OCI-LY7 (cell line): ENCODE measurements at regions not wholly inside any gene's neighbourhood (a gene's known extent, or its start where the extent isn't known, plus 50 kb on each side); places are given as distances from the start of the nearest gene placed in this dataset.

Experiments
- BruUV-seq: library from RNA; stranded (reverse); fragments of 400-500 nt; replicated peaks from 2 replicates; lab custom pipeline; 2021; lab: Mats Ljungman, UMichigan
- CTCF ChIA-PET: fragments of 300-600 bp; sonication (Branson Sonifier 250); formaldehyde crosslinking; loops from one replicate; lab custom pipeline; 2022; ENCODE audit warnings: antibody characterized with exemption; ENCODE audit not compliant: unreplicated experiment; lab: Charles Lee
- POLR2A ChIA-PET: fragments of 300-600 bp; sonication (Branson Sonifier 250); formaldehyde crosslinking; loops from one replicate; lab custom pipeline; 2022; ENCODE audit warnings: antibody characterized with exemption; lab: Charles Lee
- DNase-seq: peaks from one replicate; pipeline ENCODE4 v3.0.0-alpha.2; 2015; ENCODE audit warnings: low spot score
- H2AFZ ChIP-seq: fragments of 200-600 bp; sonication (generic), shearing (Covaris generic); 2 replicates; pipeline ENCODE4 v1.6.1; 2014; ENCODE audit warnings: mild to moderate bottlenecking, antibody characterized with exemption, low read length, moderate library complexity
- H3K27ac ChIP-seq: fragments of 200-600 bp; sonication (generic); 2 replicates; pipeline ENCODE4 v1.5.1; 2014; ENCODE audit warnings: mixed run types, low read depth, mild to moderate bottlenecking, moderate library complexity, low read length, inconsistent platforms; ENCODE audit not compliant: poor library complexity, severe bottlenecking
- H3K36me3 ChIP-seq: fragments of 200-600 bp; sonication (generic); 2 replicates; pipeline ENCODE4 v1.6.1; 2014; ENCODE audit warnings: mild to moderate bottlenecking, antibody characterized with exemption, low read length, moderate library complexity, mixed read lengths; ENCODE audit not compliant: insufficient read depth
- H3K4me1 ChIP-seq: fragments of 200-600 bp; sonication (generic); 2 replicates; pipeline ENCODE4 v1.5.1; 2014; ENCODE audit warnings: mild to moderate bottlenecking, low read length; ENCODE audit not compliant: insufficient read depth, poor library complexity, severe bottlenecking
- H3K4me2 ChIP-seq: fragments of 200-600 bp; sonication (generic); 2 replicates; pipeline ENCODE4 v1.6.1; 2014; ENCODE audit warnings: mild to moderate bottlenecking, low read length
- H3K4me3 ChIP-seq: fragments of 200-600 bp; sonication (generic); 2 replicates; pipeline ENCODE4 v1.5.1; 2014; ENCODE audit warnings: mild to moderate bottlenecking, low read depth, low read length; ENCODE audit not compliant: poor library complexity, severe bottlenecking
- H3K79me2 ChIP-seq: fragments of 200-600 bp; sonication (generic); 2 replicates; pipeline ENCODE4 v1.6.1; 2016; ENCODE audit warnings: low read depth, mild to moderate bottlenecking, low read length, moderate library complexity, mixed read lengths; ENCODE audit not compliant: insufficient read depth
- H3K9me2 ChIP-seq: fragments of 200-600 bp; sonication (generic); 2 replicates; pipeline ENCODE4 v1.6.1; 2016; ENCODE audit warnings: mild to moderate bottlenecking, low read length, mixed read lengths; ENCODE audit not compliant: insufficient read depth
- H3K9me3 ChIP-seq: fragments of 200-600 bp; sonication (generic); 2 replicates; pipeline ENCODE4 v1.6.1; 2014; ENCODE audit warnings: mild to moderate bottlenecking, mixed run types, low read length, mixed read lengths
- H4K20me1 ChIP-seq: fragments of 200-600 bp; sonication (generic); 2 replicates; pipeline ENCODE4 v1.6.1; 2014; ENCODE audit warnings: mild to moderate bottlenecking, antibody characterized with exemption, low read length, moderate library complexity, mixed read lengths; ENCODE audit not compliant: insufficient read depth
- EZH2phosphoT487 ChIP-seq: fragments of 200-600 bp; sonication (generic); IDR thresholded peaks from 2 replicates; pipeline ENCODE4 v1.6.1; 2018; ENCODE audit warnings: low read depth, borderline replicate concordance, mild to moderate bottlenecking, mixed run types, antibody characterized with exemption, low read length, moderate library complexity, mixed read lengths
- intact Hi-C: fragments of 100-400 bp; cut with micrococcal nuclease; formaldehyde crosslinking; loops from one replicate; pipeline ENCODE4 v1.10.0; 2022; ENCODE audit not compliant: unreplicated experiment
- TF ChIP-seq, protein P1 (sequence below): fragments of 200-600 bp; sonication (generic); conservative IDR thresholded peaks from 2 replicates; pipeline ENCODE4 v1.5.1; 2014; ENCODE audit warnings: mild to moderate bottlenecking, antibody characterized with exemption, low read length, moderate library complexity, mixed read lengths

DNA sequence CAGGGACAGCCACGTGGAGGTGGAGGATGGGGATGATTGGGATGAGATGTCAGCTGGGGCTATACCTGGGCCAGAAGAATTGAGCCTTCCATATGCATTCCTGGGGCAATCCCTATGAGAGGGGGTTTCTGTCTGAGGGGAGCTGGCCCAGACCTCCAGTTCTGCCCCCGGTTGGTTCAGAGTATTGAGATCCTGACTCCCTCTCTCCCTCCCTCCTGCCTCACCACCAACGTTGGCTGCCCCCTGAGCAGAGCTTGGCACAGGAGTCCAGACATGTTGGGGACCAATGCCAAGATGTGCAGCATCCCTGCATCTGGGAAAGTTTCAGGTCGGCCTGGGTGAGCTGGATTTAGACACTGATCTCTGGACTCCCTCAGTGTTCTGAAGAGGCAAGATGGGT lies 575.2 kb upstream of the MKI67 start:
- ChIA-PET CTCF (no interaction called here), POLR2A (no interaction called here)
- no peak overlapping the region for H3K27ac ChIP-seq
- BruUV-seq, result no TSS peak
- H3K9me3 ChIP-seq, result no peaks in the 10 kb centered on the region
- no peak overlapping the region for H3K4me3 ChIP-seq
- H2AFZ ChIP-seq, result no peak overlapping the region
- H3K36me3 ChIP-seq, result no peaks in the 10 kb centered on the region
- no peaks in the 10 kb centered on the region for H3K9me2 ChIP-seq
- no peak overlapping the region for H3K4me2 ChIP-seq
- intact Hi-C loops, result no loop called here
- no peak for DNase-seq
- H4K20me1 ChIP-seq, result no peaks in the 10 kb centered on the region
- H3K79me2 ChIP-seq, result no peaks in the 10 kb centered on the region
- TF ChIP-seq, protein P1, sequence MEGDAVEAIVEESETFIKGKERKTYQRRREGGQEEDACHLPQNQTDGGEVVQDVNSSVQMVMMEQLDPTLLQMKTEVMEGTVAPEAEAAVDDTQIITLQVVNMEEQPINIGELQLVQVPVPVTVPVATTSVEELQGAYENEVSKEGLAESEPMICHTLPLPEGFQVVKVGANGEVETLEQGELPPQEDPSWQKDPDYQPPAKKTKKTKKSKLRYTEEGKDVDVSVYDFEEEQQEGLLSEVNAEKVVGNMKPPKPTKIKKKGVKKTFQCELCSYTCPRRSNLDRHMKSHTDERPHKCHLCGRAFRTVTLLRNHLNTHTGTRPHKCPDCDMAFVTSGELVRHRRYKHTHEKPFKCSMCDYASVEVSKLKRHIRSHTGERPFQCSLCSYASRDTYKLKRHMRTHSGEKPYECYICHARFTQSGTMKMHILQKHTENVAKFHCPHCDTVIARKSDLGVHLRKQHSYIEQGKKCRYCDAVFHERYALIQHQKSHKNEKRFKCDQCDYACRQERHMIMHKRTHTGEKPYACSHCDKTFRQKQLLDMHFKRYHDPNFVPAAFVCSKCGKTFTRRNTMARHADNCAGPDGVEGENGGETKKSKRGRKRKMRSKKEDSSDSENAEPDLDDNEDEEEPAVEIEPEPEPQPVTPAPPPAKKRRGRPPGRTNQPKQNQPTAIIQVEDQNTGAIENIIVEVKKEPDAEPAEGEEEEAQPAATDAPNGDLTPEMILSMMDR, result no peak
- TF ChIP-seq EZH2phosphoT487, result no peak
- no peaks in the 10 kb centered on the region for H3K4me1 ChIP-seq

DNA sequence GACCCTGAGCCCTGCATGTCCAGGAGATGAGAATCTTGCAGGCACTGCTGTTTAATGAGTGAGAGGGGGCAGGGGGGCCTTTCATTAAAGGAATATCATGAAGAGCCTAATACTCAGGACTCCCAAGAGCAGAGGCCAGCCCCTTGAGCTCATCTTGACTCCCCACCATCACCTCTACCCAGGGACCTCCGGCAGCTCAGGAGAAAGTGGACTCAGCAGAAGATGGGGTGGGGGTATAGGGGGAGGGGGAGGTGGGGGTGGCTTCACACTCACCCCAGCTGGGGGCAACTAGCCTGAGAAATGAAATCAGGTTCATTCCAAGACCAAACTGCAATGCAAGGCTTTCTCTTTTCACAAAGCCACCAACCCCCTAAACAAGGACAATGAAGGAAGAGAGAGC lies 575.6 kb upstream of the MKI67 start:
- Histone ChIP-seq H3K27ac (no peak overlapping the region), H3K36me3 (no peaks in the 10 kb centered on the region), H3K79me2 (no peaks in the 10 kb centered on the region), H3K9me2 (no peaks in the 10 kb centered on the region), H3K9me3 (no peaks in the 10 kb centered on the region), H2AFZ (no peak overlapping the region), H4K20me1 (no peaks in the 10 kb centered on the region), H3K4me3 (no peak overlapping the region), H3K4me2 (no peak overlapping the region), H3K4me1 (no peaks in the 10 kb centered on the region)
- TF ChIP-seq, protein P1, result no peak
- TF ChIP-seq EZH2phosphoT487, result no peak
- CTCF ChIA-PET, result no interaction called here
- POLR2A ChIA-PET, result no interaction called here
- intact Hi-C loops, result no loop called here
- DNase-seq, result no peak
- no TSS peak for BruUV-seq

DNA sequence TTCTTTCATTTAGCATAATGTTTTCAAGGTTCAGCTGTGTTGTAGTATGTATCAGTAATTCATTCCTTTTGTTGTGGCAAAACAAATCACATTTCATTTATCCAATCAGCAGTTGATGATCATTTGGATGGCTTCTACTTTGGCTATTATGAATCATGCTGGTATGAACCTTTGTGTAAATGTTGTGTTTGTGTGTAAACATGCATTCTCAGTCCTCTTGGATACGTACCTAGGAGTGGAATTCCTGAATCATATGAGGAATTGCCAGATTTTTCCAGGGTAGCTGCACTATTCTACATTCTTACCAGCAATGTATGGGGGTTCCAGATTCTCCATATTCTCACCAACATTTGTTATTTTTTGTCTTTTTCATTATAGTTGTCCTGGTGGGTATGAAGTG lies 578.5 kb upstream of the MKI67 start:
- Histone ChIP-seq H3K27ac (no peak overlapping the region), H3K9me3 (no peaks in the 10 kb centered on the region), H2AFZ (no peak overlapping the region), H3K36me3 (no peaks in the 10 kb centered on the region), H3K9me2 (no peaks in the 10 kb centered on the region), H3K4me2 (no peak overlapping the region), H4K20me1 (no peaks in the 10 kb centered on the region), H3K4me1 (no peaks in the 10 kb centered on the region), H3K79me2 (no peaks in the 10 kb centered on the region), H3K4me3 (no peak overlapping the region)
- CTCF ChIA-PET, result no interaction called here
- intact Hi-C loops, result no loop called here
- no peak for TF ChIP-seq EZH2phosphoT487
- TF ChIP-seq, protein P1, result no peak
- no TSS peak for BruUV-seq
- DNase-seq, result no peak
- POLR2A ChIA-PET, result interaction anchor here (0.6 to 0.8 kb wide), 2 partner anchors 9 to 52 kb away, joined by 3 read pairs; no protein-coding TSS in a partner anchor
